ENCODE measurements at regions not wholly inside any gene's neighbourhood (a gene's known extent, or its start where the extent isn't known, plus 50 kb on each side); places are given as distances from the start of the nearest gene placed in this dataset.

DNA sequence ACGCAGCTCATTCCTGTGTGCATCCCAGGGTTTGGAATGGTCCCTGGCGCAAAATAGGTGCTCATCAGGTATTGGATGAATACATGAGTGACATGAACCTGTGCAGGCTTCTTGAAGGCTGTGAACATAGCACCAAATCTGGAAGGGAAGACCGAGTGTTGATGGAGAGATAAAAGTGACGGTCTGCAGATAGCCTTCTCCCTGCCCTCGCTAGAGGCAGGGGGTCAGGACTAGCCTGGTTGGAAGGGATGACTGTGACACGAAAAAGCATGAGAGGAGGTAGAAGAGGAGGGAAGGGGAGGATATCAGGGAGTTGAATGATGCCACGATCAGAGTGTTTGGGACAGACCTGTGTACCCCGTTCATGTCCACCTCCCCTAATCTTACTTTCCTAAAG is 267.1 kb downstream of the XXYLT1 start:
- Histone ChIP-seq H3F3A (ENCODE audit: insufficient read depth, low read length) (no peaks in the 10 kb centered on the region), H3K4me2 (ENCODE audit: low read depth, low read length) (no peak overlapping the region), H4K20me1 (ENCODE audit: insufficient read depth, low read length) (no peaks in the 10 kb centered on the region), H3K4me3 (ENCODE audit: low read length) (no peak overlapping the region), H3K4me1 (ENCODE audit: low read length) (peaks cover 5% of the 10 kb centered on the region; the same call in 1 of the 2 replicates), H2AFZ (ENCODE audit: low read length) (no peak overlapping the region), H3K9ac (ENCODE audit: low read length) (no peak overlapping the region), H3K79me2 (ENCODE audit: low read length) (no peaks in the 10 kb centered on the region), H3K9me3 (replicated peaks; ENCODE audit: insufficient read depth, low read length) (no peaks in the 10 kb centered on the region), H3K36me3 (replicated peaks; ENCODE audit: insufficient read depth, low read length) (no peaks in the 10 kb centered on the region), H3K27me3 (replicated peaks; ENCODE audit: insufficient read depth, low read length) (no peaks in the 10 kb centered on the region), H3K27ac (ENCODE audit: low read length) (no peak overlapping the region), H3K9me2 (replicated peaks; ENCODE audit: insufficient read depth, low read length) (no peaks in the 10 kb centered on the region)
- DNase-seq, result no peak
- TF ChIP-seq EZH2phosphoT487 (IDR thresholded peaks at IDR 0.05; ENCODE audit: low read length), result no peak

DNA sequence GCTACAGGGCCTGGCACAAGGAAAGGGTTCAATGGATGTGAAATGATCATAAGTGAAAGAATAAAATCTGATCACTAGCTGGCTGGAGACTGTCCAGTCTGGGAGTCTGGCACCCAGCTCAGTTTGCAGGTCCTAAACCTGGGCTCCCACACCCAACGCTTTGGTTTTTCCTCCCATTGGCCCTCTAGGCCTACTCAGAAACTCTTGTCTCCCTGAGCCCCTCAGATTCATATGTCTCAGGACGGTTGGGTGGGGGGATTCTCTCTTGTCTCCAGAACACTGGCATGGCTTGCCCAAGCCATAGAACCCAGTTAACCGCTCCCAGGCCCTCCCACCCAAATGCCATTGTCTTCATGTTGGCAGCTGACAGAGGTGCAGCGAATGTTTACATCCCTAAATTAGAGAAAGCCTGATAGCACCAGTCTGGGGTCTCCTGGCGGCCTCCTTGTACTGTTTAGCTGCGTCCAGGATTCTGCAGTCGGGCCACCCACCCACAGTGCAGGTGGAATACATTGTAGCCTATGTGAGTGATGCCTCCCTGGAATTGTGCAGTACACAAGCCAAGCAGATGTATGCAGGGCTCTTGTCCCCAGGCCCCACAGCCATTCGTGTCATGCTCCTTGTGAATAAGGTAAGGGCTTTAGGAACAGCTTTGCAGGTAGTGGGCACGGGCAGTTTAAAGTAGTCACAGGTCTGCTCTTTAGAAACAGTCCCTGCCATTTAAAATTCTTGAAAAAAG is 266.3 kb downstream of the XXYLT1 start:
- DNase-seq, result no peak
- Histone ChIP-seq H3K36me3 (replicated peaks; ENCODE audit: insufficient read depth, low read length) (no peaks in the 10 kb centered on the region), H3K4me1 (ENCODE audit: low read length) (peaks cover 5% of the 10 kb centered on the region; the same call in 1 of the 2 replicates), H3K27ac (ENCODE audit: low read length) (no peak overlapping the region), H3K9me2 (replicated peaks; ENCODE audit: insufficient read depth, low read length) (no peaks in the 10 kb centered on the region), H3F3A (ENCODE audit: insufficient read depth, low read length) (no peaks in the 10 kb centered on the region), H3K4me3 (ENCODE audit: low read length) (no peak overlapping the region), H4K20me1 (ENCODE audit: insufficient read depth, low read length) (no peaks in the 10 kb centered on the region), H3K79me2 (ENCODE audit: low read length) (no peaks in the 10 kb centered on the region), H3K9ac (ENCODE audit: low read length) (no peak overlapping the region), H3K4me2 (ENCODE audit: low read depth, low read length) (no peak overlapping the region), H3K9me3 (replicated peaks; ENCODE audit: insufficient read depth, low read length) (no peaks in the 10 kb centered on the region), H3K27me3 (replicated peaks; ENCODE audit: insufficient read depth, low read length) (no peaks in the 10 kb centered on the region), H2AFZ (ENCODE audit: low read length) (no peak overlapping the region)
- TF ChIP-seq EZH2 (optimal IDR thresholded peaks at IDR 0.05; ENCODE audit: low read depth, low read length), result no peak
- TF ChIP-seq EZH2phosphoT487 (IDR thresholded peaks at IDR 0.05; ENCODE audit: low read length), result no peak

DNA sequence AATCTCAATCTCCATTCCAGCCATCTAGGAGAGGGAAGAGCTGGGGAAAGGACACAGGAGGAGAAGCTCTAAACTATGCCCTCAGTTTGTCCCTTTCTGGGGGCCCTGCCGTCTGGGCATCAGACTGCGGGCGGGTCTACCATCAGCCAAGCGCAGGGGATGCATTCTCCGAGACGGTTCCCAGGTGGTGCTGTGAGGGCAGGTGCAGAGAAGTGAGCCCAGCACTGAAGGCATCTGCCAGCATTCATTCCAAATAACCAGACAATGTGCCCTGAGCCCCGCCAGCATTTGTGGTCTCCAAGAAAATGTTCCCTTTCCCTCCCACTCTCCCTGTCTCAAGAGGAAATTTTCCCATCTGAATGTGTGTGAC is 265.7 kb downstream of the XXYLT1 start:
- Histone ChIP-seq H3F3A (ENCODE audit: insufficient read depth, low read length) (no peaks in the 10 kb centered on the region), H3K27ac (ENCODE audit: low read length) (no peak overlapping the region), H3K9me2 (replicated peaks; ENCODE audit: insufficient read depth, low read length) (no peaks in the 10 kb centered on the region), H3K9ac (ENCODE audit: low read length) (no peak overlapping the region), H3K36me3 (replicated peaks; ENCODE audit: insufficient read depth, low read length) (no peaks in the 10 kb centered on the region), H3K4me3 (ENCODE audit: low read length) (no peak overlapping the region), H4K20me1 (ENCODE audit: insufficient read depth, low read length) (no peaks in the 10 kb centered on the region), H2AFZ (ENCODE audit: low read length) (no peak overlapping the region), H3K4me2 (ENCODE audit: low read depth, low read length) (no peak overlapping the region), H3K79me2 (ENCODE audit: low read length) (no peaks in the 10 kb centered on the region), H3K27me3 (replicated peaks; ENCODE audit: insufficient read depth, low read length) (no peaks in the 10 kb centered on the region), H3K4me1 (ENCODE audit: low read length) (peaks cover 5% of the 10 kb centered on the region; the same call in 1 of the 2 replicates), H3K9me3 (replicated peaks; ENCODE audit: insufficient read depth, low read length) (no peaks in the 10 kb centered on the region)
- DNase-seq, result no peak
- TF ChIP-seq EZH2 (optimal IDR thresholded peaks at IDR 0.05; ENCODE audit: low read depth, low read length) (no peak), EZH2phosphoT487 (IDR thresholded peaks at IDR 0.05; ENCODE audit: low read length) (no peak), CTCF (IDR thresholded peaks at IDR 0.05; ENCODE audit: low read length) (no peak)

GRCh38 chr3:195005759-195006510 is 265.0 kb downstream of the XXYLT1 start:
- Histone ChIP-seq H3K27me3 (replicated peaks; ENCODE audit: insufficient read depth, low read length) (no peaks in the 10 kb centered on the region), H3K4me2 (ENCODE audit: low read depth, low read length) (no peak overlapping the region), H3K4me1 (ENCODE audit: low read length) (peaks cover 5% of the 10 kb centered on the region; the same call in 1 of the 2 replicates), H3K9me3 (replicated peaks; ENCODE audit: insufficient read depth, low read length) (no peaks in the 10 kb centered on the region), H2AFZ (ENCODE audit: low read length) (no peak overlapping the region), H3K27ac (ENCODE audit: low read length) (no peak overlapping the region), H3K79me2 (ENCODE audit: low read length) (no peaks in the 10 kb centered on the region), H4K20me1 (ENCODE audit: insufficient read depth, low read length) (no peaks in the 10 kb centered on the region), H3F3A (ENCODE audit: insufficient read depth, low read length) (no peaks in the 10 kb centered on the region), H3K9ac (ENCODE audit: low read length) (no peak overlapping the region), H3K4me3 (ENCODE audit: low read length) (no peak overlapping the region), H3K36me3 (replicated peaks; ENCODE audit: insufficient read depth, low read length) (no peaks in the 10 kb centered on the region), H3K9me2 (replicated peaks; ENCODE audit: insufficient read depth, low read length) (no peaks in the 10 kb centered on the region)
- TF ChIP-seq EZH2 (optimal IDR thresholded peaks at IDR 0.05; ENCODE audit: low read depth, low read length) (no peak), CTCF (IDR thresholded peaks at IDR 0.05; ENCODE audit: low read length) (no peak), EZH2phosphoT487 (IDR thresholded peaks at IDR 0.05; ENCODE audit: low read length) (no peak)
- no peak for DNase-seq

Data from MM.1S (cell line).